GM12878 (cell line): ENCODE measurements at regions not wholly inside any gene's neighbourhood (a gene's known extent, or its start where the extent isn't known, plus 50 kb on each side); places are given as distances from the start of the nearest gene placed in this dataset.

Experiments
- CTCF ChIP-seq, 3 experiments: IDR thresholded peaks in 2 of 3; conservative IDR thresholded peaks in 1 of 3; 2 replicates each; pipeline ENCODE4 v1.5.1; 2011; ENCODE audit warnings: low read depth in 3 of 3, low read length in 3 of 3, mild to moderate bottlenecking in 3 of 3, control low read depth in 2 of 3, moderate library complexity in 2 of 3, inconsistent platforms in 1 of 3, mixed read lengths in 1 of 3; ENCODE audit not compliant: control insufficient read depth in 2 of 3, insufficient read depth in 1 of 3; ENCODE audit errors: extremely low read depth in 1 of 3
- DPF2 ChIP-seq: fragments of 450-650 bp; IDR thresholded peaks from 2 replicates; pipeline ENCODE4 v1.6.1; 2017; ENCODE audit warnings: mild to moderate bottlenecking
- MAX ChIP-seq: IDR thresholded peaks from 2 replicates; pipeline ENCODE4 v1.6.1; 2012; ENCODE audit warnings: low read depth, low read length, improper control_type of control experiment
- NR2C1 ChIP-seq: fragments of 450-650 bp; IDR thresholded peaks from 2 replicates; pipeline ENCODE4 v1.6.1; 2017; ENCODE audit warnings: antibody characterized with exemption, mild to moderate bottlenecking, moderate library complexity
- NR2C2 ChIP-seq: IDR thresholded peaks from 2 replicates; pipeline ENCODE4 v1.6.1; 2011; ENCODE audit warnings: borderline replicate concordance, low read depth; ENCODE audit not compliant: control insufficient read depth, insufficient read length

DNA sequence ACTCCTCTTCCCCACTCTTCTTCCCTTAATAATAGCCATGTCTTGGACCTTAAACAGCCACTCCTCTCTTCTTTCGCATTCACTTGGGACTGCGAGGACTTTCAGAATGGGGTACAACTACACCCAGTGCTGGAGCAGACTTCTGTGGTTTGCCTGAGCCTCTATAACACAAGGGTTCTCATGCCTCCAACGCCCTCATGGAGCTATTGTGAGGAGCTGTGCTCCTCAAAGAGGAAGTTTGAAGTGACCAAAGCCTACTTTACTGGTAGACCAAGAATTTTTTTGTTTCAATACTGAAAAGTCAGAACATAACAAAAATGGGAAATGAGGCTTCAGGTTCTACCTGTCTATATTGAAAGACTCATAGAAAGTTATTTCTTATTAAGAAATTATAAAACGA is 316.4 kb downstream of the PIK3R1 start:
- TF ChIP-seq CTCF (IDR thresholded peaks at IDR 0.05 in 2 of 3, conservative IDR thresholded peaks at IDR 0.05 in 1 of 3; ENCODE audit: control insufficient read depth in 2 of 3, extremely low read depth in 1 of 3, insufficient read depth in 1 of 3, low read depth in 3 of 3, low read length in 3 of 3): no peak
- no peak for TF ChIP-seq MAX
- no peak for TF ChIP-seq DPF2
- TF ChIP-seq NR2C2: no peak
- no peak for TF ChIP-seq NR2C1
